LNCaP clone FGC (cell line): ENCODE measurements at regions not wholly inside any gene's neighbourhood (a gene's known extent, or its start where the extent isn't known, plus 50 kb on each side); places are given as distances from the start of the nearest gene placed in this dataset.

ENCODE experiments used
- DNase-seq: peaks from one replicate; pipeline ENCODE4 v3.0.0-alpha.2; 2011; ENCODE audit warnings: low read depth
- H3K4me3 ChIP-seq: 2 replicates; pipeline ENCODE4 v1.5.1; 2011; ENCODE audit warnings: mild to moderate bottlenecking, low read depth, low read length, control low read depth
- CTCF ChIP-seq: IDR thresholded peaks from 2 replicates; pipeline ENCODE4 v1.5.1; 2012; ENCODE audit warnings: mild to moderate bottlenecking; ENCODE audit not compliant: control insufficient read depth, insufficient read depth; ENCODE audit errors: extremely low read depth

- H3K4me3 ChIP-seq = no peak overlapping the region
- no peak for TF ChIP-seq CTCF
- no peak for DNase-seq
These were observed 362.4 kb upstream of the ZNF32 start for GRCh38 chr10:44010873-44011602.

GRCh38 chr10:44009891-44010632 is 361.4 kb upstream of the ZNF32 start:
- TF ChIP-seq CTCF = no peak
- no peak for DNase-seq
- H3K4me3 ChIP-seq = no peak overlapping the region

GRCh38 chr10:44008917-44009709 is 360.4 kb upstream of the ZNF32 start:
- no peak overlapping the region for H3K4me3 ChIP-seq
- TF ChIP-seq CTCF = no peak
- no peak for DNase-seq

- TF ChIP-seq CTCF = no peak
- no peak for DNase-seq
- H3K4me3 ChIP-seq = no peak overlapping the region
These were observed 359.7 kb upstream of the ZNF32 start for GRCh38 chr10:44008270-44008916.

- no peak overlapping the region for H3K4me3 ChIP-seq
- no peak for TF ChIP-seq CTCF
- no peak for DNase-seq
These were observed 358.1 kb upstream of the ZNF32 start for GRCh38 chr10:44006771-44007170.

GRCh38 chr10:44005788-44006099 is 357.1 kb upstream of the ZNF32 start:
- no peak for TF ChIP-seq CTCF
- DNase-seq = no peak
- no peak overlapping the region for H3K4me3 ChIP-seq
